CD1c-positive myeloid dendritic cell (primary cell): ENCODE measurements at regions not wholly inside any gene's neighbourhood (a gene's known extent, or its start where the extent isn't known, plus 50 kb on each side); places are given as distances from the start of the nearest gene placed in this dataset.
"Not testable (repeated sequence)": the region's sequence is repeated elsewhere in the genome, so short reads cannot be mapped to it uniquely, and the experiment has no call there.

Experiments
- DNase-seq: peaks from one replicate; pipeline ENCODE4 v3.0.0-alpha.2; 2016; ENCODE audit errors: extremely low spot score

DNA sequence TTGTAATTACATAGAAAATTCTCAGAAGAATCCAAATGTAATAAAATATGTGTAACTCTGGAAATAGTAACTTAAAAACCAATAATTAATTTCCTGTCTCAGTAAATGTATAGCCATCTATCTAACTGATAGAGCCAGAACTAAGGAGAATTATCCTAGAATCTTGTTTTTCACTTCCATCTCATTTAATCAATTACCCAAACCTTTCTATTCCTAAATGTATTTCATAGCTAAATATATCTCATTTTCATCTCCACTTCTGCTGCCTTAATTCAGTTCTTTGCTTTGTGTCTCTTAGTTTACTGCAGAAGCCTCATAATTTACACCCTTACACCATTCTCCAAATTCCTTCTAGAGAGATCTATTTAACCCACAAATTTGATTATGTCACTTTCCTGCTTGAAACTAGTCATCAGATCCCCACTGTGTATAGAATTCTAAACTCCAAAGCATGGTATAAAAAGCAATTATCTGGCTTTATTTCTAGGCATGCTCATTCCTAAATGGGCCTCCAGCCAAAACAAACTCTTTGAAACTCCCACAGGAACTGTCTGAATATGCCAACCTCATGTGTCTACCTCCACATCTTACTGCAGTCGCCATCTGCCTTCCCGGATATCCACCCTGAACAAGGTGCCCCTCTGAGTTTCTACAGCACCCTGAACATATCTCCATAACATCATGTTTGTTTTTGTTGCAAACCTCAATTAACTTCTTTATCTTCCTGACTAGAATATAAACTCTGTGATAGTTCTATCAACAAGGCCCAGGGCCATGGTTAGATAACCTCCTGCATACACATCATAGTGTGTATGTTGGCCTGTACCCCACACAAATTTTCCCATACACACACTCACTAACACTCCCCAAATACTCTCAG is 70.5 kb upstream of the ADTRP start:
- DNase-seq = no peak

DNA sequence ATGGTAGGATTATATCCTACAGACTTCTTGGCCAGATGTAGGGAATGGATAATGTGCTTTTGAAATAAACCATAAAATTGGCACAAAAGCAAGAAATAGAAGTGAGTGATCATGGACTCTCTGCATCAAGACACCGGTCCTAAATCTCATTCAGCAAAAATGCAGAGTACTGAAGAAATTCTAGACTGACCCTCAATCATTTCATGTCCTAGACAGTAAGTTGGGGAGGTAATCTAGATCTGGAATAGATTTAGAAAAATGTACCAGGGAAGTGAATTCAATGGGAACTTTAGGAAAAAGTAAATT is 69.7 kb upstream of the ADTRP start:
- DNase-seq = no peak

DNA sequence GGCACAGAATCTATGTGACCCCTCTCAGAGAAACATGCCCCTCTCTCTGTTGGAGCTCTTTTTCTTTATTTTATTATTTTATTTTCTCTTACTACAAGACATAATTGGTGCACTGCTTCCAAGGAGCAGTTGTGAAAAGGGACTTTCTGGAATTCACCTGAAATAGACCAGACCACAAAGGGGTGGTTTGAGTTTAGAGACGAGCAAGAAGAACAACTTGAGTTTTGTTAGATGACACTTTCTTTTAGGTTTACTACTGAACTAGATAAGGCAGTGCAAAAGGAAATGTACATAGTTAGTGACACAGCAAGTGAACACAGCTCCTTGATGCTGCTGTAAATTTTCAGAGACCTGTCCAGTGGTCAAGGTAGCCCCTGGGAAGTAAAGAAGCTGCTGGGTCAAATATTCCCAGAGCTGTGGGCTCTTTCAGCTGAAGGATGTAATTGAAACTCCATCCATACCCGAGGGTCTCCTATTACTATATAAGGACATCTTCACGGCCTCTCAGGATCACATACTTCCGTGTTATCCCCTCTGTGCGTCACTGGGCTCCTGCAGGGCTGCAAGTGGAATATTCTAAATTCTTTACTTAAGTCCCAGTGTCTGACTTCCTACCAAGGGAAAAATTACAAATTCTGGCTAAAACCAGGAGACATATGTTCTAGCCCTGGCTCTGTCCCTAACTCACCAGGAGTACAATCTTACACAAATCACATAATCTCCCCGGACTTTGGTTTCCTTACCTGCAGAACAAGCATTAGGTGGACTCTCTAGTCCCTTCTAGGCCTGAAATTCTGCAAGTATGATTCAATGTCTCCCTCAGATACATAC is 69.1 kb upstream of the ADTRP start:
- no peak for DNase-seq

DNA sequence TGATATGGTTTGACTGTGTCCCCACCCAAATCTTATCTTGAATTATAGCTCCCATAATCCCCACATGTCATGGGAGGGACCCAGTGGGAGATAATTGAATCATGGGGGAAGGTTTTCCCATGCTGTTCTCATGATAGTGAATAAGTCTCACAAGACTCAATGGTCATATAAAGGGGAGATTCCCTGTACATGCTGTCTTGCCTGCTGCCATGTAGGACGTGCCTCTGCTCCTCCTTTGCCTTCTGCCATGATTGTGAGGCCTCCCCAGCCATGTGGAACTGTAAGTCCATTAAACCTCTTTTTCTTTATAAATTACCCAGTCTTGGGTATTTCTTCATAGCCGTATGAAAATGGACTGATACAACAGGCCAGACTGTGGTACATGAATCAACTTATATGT is 68.5 kb upstream of the ADTRP start:
- DNase-seq = not testable (repeated sequence)

DNA sequence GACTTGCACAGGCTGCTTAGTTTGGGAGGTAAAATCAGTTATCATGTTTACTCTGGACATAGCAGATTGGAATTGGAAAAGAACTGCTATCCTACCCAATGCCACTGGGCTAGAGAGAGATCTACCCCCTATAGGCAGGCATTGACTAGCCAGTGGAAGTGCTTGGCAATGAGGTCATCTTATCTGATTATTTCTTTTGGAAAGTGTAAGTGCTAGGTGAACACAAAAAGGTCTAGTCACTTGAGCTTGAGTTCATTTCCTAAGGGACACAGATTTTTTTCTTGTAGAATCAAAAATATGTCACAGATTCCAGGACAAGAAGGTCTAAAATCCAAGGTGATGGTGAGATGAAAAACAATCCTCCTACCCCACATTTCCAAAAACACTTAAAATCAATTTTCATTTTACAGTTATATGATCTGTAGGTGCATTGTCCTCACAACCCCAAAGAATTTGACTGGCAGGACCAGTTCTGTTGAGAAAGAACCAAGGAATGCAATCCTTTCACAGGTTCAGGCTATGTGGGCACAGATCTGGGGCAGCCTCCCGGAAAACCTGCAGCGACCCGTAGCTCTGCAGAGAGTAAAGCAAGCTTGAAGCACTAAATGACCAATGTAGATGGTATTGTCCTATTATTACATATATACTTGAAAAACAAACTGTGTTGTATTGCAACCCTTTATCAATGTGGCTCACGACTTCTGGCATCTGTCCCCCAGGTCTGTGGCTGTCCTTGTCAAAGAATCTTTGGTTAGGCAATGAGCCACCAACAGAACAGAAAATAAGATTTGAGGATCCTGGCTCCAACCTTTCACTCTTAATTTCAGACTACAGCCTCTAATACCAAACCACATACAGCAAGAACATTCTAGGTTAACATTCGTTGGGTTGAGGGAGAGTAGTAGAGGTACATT is 67.3 kb upstream of the ADTRP start:
- DNase-seq = no peak

DNA sequence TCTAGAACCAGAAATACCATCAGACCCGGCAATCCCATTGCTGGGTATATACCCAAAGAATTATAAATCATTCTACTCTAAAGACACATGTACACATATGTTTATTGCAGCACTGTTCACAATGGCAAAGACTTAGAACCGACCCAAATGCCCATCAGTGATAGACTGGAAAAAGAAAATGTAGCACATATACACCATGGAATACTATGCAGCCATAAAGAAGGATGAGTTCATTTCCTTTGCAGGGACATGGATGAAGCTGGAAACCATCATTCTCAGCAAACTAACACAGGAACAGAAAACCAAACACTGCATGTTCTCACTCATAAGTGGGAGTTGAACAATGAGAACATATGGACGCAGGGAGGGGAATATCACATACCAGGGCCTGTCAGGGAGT is 64.2 kb upstream of the ADTRP start:
- not testable (repeated sequence) for DNase-seq

DNA sequence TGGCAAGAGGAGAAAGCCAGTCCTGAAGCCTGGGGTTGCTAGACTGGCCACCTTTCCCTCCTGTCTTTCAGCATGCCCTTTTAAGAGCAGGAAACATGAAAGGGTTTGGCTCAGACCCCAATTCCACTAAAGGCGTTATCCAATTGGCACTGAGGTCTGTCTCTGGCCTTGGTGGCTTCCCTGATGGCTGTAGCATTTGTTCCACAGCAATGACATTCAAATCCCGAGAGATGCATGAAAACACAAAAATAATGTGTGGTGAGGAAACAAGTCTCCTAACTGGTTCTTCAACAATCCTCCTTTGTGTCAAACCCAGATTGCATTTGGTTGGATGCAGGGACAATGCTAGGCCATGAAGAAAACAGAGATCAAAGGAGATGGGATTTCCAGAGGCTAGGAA is 56.5 kb upstream of the ADTRP start:
- no peak for DNase-seq

DNA sequence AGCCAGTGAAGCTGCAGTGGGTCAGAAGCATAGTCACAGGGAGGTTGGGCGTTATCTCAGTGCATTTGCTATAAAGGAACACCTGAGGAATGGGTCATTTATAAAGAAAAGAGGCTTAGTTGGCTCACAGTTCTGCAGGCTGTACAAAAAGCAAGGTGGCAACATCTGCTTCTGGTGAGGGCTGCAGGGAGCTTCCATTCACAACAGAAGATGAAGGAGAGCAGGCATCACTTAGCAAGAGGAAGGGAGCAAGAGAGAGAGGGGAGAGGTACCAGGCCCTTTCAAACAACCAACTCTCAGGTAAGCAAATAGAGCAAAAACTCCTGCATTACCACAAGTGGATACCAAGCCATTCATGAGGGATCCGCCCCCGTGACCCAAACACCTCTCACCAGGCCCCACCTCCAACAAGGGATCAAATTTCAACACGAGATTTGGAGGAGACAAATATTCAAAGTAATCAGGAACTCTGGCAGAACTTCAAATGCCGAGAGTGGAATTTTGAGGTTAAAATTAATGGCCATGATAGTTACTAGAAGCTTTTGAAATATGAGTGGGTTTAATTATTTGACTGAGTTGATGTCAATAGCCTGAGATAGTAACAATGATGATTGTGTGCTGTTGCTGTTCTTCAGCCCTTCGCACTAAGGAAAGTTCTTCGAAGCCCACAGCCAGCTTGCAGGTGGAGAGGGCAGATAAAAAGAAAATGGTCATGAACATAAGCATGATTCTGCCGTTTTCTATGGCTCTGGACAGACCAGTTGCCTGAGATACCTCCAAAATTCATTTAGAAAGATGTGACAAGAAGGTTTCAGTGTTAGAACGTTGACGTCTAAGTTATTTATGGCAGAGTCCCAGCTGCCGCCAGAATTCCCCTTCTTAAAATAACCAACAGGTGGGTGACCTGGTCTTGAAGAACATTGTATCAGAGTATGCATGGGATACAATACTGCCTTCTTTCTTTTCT is 55.3 kb upstream of the ADTRP start:
- no peak for DNase-seq

DNA sequence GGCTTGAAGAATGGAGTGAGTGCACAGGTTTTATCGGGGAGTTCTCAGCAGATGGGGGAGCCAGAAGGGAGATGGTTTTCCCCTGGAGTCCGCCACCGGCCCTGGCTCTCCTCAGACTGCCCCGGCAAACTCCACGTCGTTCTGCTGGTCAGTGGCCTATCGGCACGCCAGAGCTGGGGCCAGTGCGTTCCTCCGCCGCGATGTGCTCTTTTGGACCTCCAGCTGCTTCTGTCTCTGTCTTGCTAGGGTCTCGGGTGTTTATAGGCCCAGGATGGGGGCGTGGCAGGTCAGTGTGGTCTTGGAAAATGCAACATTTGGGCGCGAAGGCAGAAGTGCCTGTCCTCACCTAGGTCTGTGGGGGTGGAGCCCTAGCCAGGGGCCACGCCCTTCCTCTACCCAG is 53.0 kb upstream of the ADTRP start:
- no peak for DNase-seq

DNA sequence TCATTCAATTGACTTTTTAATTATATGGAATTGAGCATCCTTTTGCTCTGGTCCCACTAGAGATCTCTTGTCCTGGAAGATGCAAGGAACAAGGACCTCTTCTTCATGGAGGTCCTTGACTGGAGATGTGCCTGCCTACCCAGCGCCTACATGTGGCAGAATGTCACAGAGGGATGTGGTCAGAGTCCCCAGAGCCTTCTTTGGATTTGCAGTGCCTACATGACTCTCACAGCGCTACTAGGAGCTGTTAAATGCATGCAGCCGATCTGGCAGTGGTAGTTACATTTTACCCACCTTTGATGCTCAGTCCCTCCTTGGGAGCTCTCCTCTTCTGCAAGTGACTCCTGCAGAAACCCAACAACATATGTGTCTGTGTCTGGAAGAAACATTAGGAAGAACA is 51.9 kb upstream of the ADTRP start:
- no peak for DNase-seq

DNA sequence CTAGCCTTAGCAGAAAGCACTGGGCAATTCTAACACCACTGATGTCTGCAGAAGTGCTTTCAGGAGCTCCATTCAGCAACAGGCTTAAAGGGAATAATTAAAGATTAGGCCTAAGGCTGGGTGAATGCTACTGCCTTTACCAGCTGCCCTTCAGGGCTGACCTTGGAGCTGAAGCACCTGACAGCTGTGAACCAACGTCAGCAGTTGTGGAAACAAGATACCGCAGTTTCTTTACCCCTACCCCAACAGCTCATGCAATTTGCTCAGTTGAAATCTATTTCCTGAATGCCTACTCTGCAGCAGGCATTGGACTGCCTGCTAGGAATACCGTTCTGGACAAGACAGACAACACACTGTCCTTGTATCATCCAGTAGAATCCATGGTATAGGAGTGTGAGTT is 51.5 kb upstream of the ADTRP start:
- no peak for DNase-seq

DNA sequence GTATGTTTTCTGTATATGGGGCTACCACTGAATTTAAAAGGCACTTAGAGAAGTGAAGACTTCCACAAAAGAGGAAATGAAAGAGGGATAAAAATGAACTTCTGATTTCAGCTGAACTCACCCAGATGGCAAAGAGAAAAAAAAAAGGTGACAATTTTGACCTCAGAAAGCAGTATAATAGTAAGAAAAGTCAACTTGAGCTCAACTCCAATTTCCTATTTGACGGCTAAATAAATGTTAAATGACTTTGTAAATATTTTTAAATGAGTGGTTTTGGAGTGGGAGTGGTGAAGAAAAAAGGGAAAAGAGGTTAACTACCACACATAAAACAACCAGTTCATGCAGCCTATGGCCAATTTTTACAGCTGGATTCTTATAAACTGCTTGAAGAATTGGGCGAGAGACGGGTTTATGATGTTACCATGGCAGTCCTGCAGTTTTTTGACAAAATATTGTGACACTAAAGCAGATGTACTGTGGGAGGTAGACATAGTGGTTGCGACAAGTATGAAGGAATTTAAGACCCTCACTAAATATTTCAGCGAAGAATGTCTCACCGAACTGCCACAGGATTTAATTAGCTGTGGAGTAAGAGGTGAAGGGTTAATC is 49.8 kb upstream of the ADTRP start:
- DNase-seq = peak; percentile 72
